GM23338 (cell line): ENCODE measurements at regions not wholly inside any gene's neighbourhood (a gene's known extent, or its start where the extent isn't known, plus 50 kb on each side); places are given as distances from the start of the nearest gene placed in this dataset.

Experiments used
- CREB1 ChIP-seq: fragments of 250-450 bp; sonication (Bioruptor Pico); IDR thresholded peaks from 2 replicates; pipeline ENCODE4 v1.5.0; 2020; ENCODE audit warnings: low read depth, mild to moderate bottlenecking, moderate library complexity
- CTCF ChIP-seq, 2 experiments: fragments of 200-600 bp in 1 of 2; sonication (generic) in 1 of 2; conservative IDR thresholded peaks; 2 replicates each; pipeline versions ENCODE4 v1.5.1 to v1.6.1; 2016 to 2017; ENCODE audit warnings: antibody characterized with exemption in 2 of 2, low read depth in 2 of 2, mild to moderate bottlenecking in 2 of 2, moderate library complexity in 1 of 2
- EZH2 ChIP-seq: fragments of 200-600 bp; sonication (generic); IDR thresholded peaks from one replicate; pipeline ENCODE4 v1.8.0; 2017; ENCODE audit warnings: antibody characterized with exemption, mild to moderate bottlenecking, low read depth; ENCODE audit not compliant: unreplicated experiment
- JUNB ChIP-seq: IDR thresholded peaks from one replicate; pipeline ENCODE4 v1.6.1; 2016; ENCODE audit warnings: antibody characterized with exemption; ENCODE audit not compliant: unreplicated experiment
- NANOG ChIP-seq: IDR thresholded peaks from 2 replicates; pipeline ENCODE4 v1.6.1; 2016; ENCODE audit warnings: antibody characterized with exemption, borderline replicate concordance
- POLR2AphosphoS5 ChIP-seq: IDR thresholded peaks from 2 replicates; pipeline ENCODE4 v1.6.1; 2016; ENCODE audit warnings: antibody characterized with exemption, low read depth
- STAT1 ChIP-seq: IDR thresholded peaks from one replicate; pipeline ENCODE4 v1.6.1; 2016; ENCODE audit warnings: antibody characterized with exemption; ENCODE audit not compliant: unreplicated experiment
- ZNF462 ChIP-seq: fragments of 250-450 bp; sonication (Bioruptor Pico); IDR thresholded peaks from 2 replicates; pipeline ENCODE4 v1.5.0; 2020; ENCODE audit warnings: mild to moderate bottlenecking, moderate library complexity

GRCh38 chr19:28793391-28794168 lies 419.4 kb downstream of the UQCRFS1 start:
- TF ChIP-seq POLR2AphosphoS5 (no peak), CTCF (conservative IDR thresholded peaks at IDR 0.05; ENCODE audit: low read depth in 2 of 2) (no peak), CREB1 (CRISPR knock-in tag) (no peak), NANOG (no peak), JUNB (no peak), STAT1 (no peak), EZH2 (peak; percentile 0), ZNF462 (CRISPR knock-in tag) (no peak)
